Ovary (tissue), 7 donors: ENCODE measurements at regions not wholly inside any gene's neighbourhood (a gene's known extent, or its start where the extent isn't known, plus 50 kb on each side); places are given as distances from the start of the nearest gene placed in this dataset.

Experiments used
- DNase-seq, 5 donors: peaks; one replicate each; pipeline ENCODE4 v3.0.0-alpha.2; 2019 to 2020
- H3K27ac ChIP-seq, 2 donors: fragments of 200-600 bp; one replicate each; pipeline versions ENCODE4 v1.5.1 to v1.8.0; 2019 to 2022
- H3K27me3 ChIP-seq: fragments of 200-600 bp; one replicate; pipeline ENCODE4 v1.8.0; 2022
- H3K36me3 ChIP-seq: fragments of 200-600 bp; sonication (generic); one replicate; pipeline ENCODE4 v1.5.1; 2019
- H3K4me1 ChIP-seq: one replicate; pipeline ENCODE4 v1.8.1; 2013; ENCODE audit warnings: mild to moderate bottlenecking, moderate library complexity; ENCODE audit not compliant: insufficient read depth
- H3K4me3 ChIP-seq: fragments of 200-600 bp; sonication (generic); one replicate; pipeline ENCODE4 v1.5.1; 2017
- H3K9me3 ChIP-seq, 2 donors: fragments of 200-600 bp in 1 of 2; sonication (generic) in 1 of 2; one replicate each; pipeline versions ENCODE4 v1.5.1 to v1.8.1; 2013 to 2019; ENCODE audit warnings: mild to moderate bottlenecking in 1 of 2, moderate library complexity in 1 of 2
- CTCF ChIP-seq, 3 donors: fragments of 450-650 bp in 2 of 3; fragments of 200-600 bp in 1 of 3; IDR thresholded peaks; one replicate each; pipeline versions ENCODE4 v1.5.1 to v1.8.0; 2016 to 2022; ENCODE audit warnings: antibody characterized with exemption in 3 of 3, mild to moderate bottlenecking in 1 of 3
- EP300 ChIP-seq: sonication (generic); formaldehyde crosslinking; IDR thresholded peaks from one replicate; pipeline ENCODE4 v1.6.1; 2017; ENCODE audit warnings: antibody characterized with exemption
- POLR2A ChIP-seq: fragments of 450-650 bp; IDR thresholded peaks from one replicate; pipeline ENCODE4 v1.6.1; 2017; ENCODE audit warnings: antibody characterized with exemption, mild to moderate bottlenecking, moderate library complexity
- WGBS, 3 donors: extraction: QIAGEN DNeasy Blood & Tissue Kit in 1 of 3; methylation state at CpG; one replicate each; pipeline versions ENCODE4 v1.1.5 to v1.1.7; 2013 to 2017; 5-methylcytosine and 5-hydroxymethylcytosine counted together
- intact Hi-C, 4 donors: fragments of 100-400 bp; cut with DNase I; formaldehyde crosslinking; loops; one replicate each; pipeline versions ENCODE4 v1.11.0 to v1.15.1; 2022 to 2023
- donor health status: DM: no; HTN: no; CAD: no; lungs with moderate emphysema.
- donor health status: DM: no; HTN: no; CAD: no.
- donor health status: Bipolar disorder and iron deficiency.
- donor health status: DM: no; HTN: no; CAD: no.
- donor health status: DM: yes; HTN: yes; CAD: no.

DNA sequence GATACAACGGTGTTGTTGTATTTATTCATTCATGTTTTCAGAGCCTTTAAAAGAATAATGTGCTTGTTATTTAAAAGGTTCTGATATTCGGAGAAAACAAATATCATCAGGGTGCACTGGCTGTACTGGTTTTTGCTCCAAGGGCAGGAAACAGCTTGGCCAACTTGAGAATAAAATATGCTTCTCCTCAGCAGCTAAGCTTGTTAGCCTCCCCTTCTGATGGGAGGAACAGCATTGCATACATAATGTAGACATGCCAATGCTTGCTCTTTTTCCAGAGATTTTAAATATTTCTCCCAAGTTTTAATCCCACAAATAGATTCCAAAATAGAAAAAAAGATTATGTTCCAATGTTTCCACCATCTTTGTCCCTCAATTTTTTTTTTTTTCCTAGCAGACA lies 87.6 kb upstream of the RPL34 start:
- no peak for DNase-seq
- Histone ChIP-seq H3K4me1 (no peaks in the 10 kb centered on the region), H3K4me3 (no peak overlapping the region), H3K36me3 (no peaks in the 10 kb centered on the region), H3K27me3 (no peaks in the 10 kb centered on the region), H3K9me3 (no peaks in the 10 kb centered on the region), H3K27ac (no peak overlapping the region)
- 47 to 52% (median 48%) methylated on average over 2 of the region's 2 CpGs for WGBS, 3 donors
- TF ChIP-seq EP300 (no peak), POLR2A (no peak), CTCF (IDR thresholded peaks at IDR 0.05) (no peak)
- intact Hi-C loops, result no loop called here

GRCh38 chr4:108532187-108532586 lies 88.2 kb upstream of the RPL34 start:
- no peak overlapping the region for H3K4me3 ChIP-seq
- H3K36me3 ChIP-seq, result no peaks in the 10 kb centered on the region
- intact Hi-C loops, result no loop called here
- no peaks in the 10 kb centered on the region for H3K27me3 ChIP-seq
- WGBS, 3 donors, result 76 to 92% (median 87%) methylated on average over 5 of the region's 5 CpGs
- no peak overlapping the region for H3K27ac ChIP-seq
- TF ChIP-seq EP300 (no peak), CTCF (IDR thresholded peaks at IDR 0.05) (no peak), POLR2A (no peak)
- no peaks in the 10 kb centered on the region for H3K9me3 ChIP-seq
- H3K4me1 ChIP-seq, result no peaks in the 10 kb centered on the region
- DNase-seq, result no peak

- H3K27ac ChIP-seq, result no peak overlapping the region
- 62 to 64% (median 63%) methylated on average over 2 of the region's 2 CpGs for WGBS, 3 donors
- intact Hi-C loops, result no loop called here
- TF ChIP-seq CTCF (IDR thresholded peaks at IDR 0.05) (no peak), POLR2A (no peak), EP300 (no peak)
- no peak for DNase-seq
- H3K9me3 ChIP-seq, result no peaks in the 10 kb centered on the region
- H3K27me3 ChIP-seq, result no peaks in the 10 kb centered on the region
- H3K4me1 ChIP-seq, result no peaks in the 10 kb centered on the region
- H3K36me3 ChIP-seq, result no peaks in the 10 kb centered on the region
- no peak overlapping the region for H3K4me3 ChIP-seq
Observed at GRCh38 chr4:108531461-108531860, 88.9 kb upstream of the RPL34 start.

DNA sequence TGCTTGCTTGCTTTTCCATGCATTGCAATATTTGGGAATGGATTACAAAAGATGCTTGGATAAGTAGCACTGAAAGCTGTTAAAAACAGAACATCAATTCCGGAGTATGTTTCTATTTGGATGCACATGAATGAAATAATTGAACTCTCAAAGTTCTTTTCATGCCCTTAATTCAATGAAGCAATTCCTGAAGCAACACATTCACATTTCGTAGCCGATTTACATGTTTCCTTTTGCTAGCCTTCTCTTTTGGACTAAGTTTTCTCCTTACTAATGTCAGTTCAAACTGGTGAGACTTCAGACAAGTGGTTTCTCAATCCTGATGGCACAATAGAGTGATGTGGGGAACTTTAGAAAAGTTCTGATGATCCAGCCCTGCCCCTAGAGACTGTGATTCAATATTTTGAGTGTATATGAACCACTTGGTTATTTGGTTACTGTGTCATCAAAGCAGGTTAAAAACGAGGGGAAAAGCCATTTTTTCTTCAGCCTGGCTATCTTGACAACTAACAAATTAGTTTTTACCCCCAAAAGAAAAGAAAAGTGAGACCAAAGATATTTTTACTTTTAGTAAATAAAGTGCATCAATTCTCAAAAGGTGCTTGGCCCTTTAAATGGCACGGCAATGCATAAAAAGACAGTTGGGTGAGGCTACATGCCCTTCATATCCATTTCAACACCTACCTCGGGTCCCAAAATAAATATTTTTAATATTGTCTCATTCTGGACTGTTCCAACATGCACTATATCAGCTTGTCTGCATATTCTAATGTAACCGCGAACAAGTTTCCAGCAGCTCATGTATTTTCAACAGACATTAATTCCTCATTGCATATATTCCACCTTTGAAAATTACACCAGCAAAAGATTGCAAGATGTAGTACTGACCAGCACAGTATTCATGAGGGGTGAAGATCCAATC lies 90.1 kb upstream of the RPL34 start:
- 71 to 76% (median 72%) methylated on average over 8 of the region's 8 CpGs for WGBS, 3 donors
- Histone ChIP-seq H3K9me3 (no peaks in the 10 kb centered on the region), H3K4me3 (no peak overlapping the region), H3K27ac (no peak overlapping the region), H3K27me3 (no peaks in the 10 kb centered on the region), H3K4me1 (no peaks in the 10 kb centered on the region), H3K36me3 (no peaks in the 10 kb centered on the region)
- intact Hi-C loops, result no loop called here
- no peak for TF ChIP-seq EP300
- TF ChIP-seq CTCF (IDR thresholded peaks at IDR 0.05), result no peak
- no peak for TF ChIP-seq POLR2A
- no peak for DNase-seq
